ENCODE measurements at regions not wholly inside any gene's neighbourhood (a gene's known extent, or its start where the extent isn't known, plus 50 kb on each side); places are given as distances from the start of the nearest gene placed in this dataset.
"Not testable (repeated sequence)": the region's sequence is repeated elsewhere in the genome, so short reads cannot be mapped to it uniquely, and the experiment has no call there.

GRCh38 chr16:14384745-14385144 lies 245.3 kb downstream of the PARN start:
- no peak for DNase-seq (ENCODE audit: low spot score)

- not testable (repeated sequence) for DNase-seq (ENCODE audit: low spot score)
Observed at GRCh38 chr16:14383844-14384243, 246.2 kb downstream of the PARN start.

GRCh38 chr16:14378689-14379467 lies 251.2 kb downstream of the PARN start:
- no peak for DNase-seq (ENCODE audit: low spot score)

GRCh38 chr16:14378131-14378551 lies 251.9 kb downstream of the PARN start:
- DNase-seq (ENCODE audit: low spot score), result peak; percentile 21

- no peak for DNase-seq (ENCODE audit: low spot score)
Observed at GRCh38 chr16:14377326-14377725, 252.7 kb downstream of the PARN start.

GRCh38 chr16:14375132-14375491 lies 254.9 kb downstream of the PARN start:
- no peak for DNase-seq (ENCODE audit: low spot score)

GRCh38 chr16:14374451-14375131 lies 255.5 kb downstream of the PARN start:
- no peak for DNase-seq (ENCODE audit: low spot score)

- DNase-seq (ENCODE audit: low spot score), result no peak
Observed at GRCh38 chr16:14373896-14374295, 256.2 kb downstream of the PARN start.

GRCh38 chr16:14373406-14373805 lies 256.7 kb downstream of the PARN start:
- no peak for DNase-seq (ENCODE audit: low spot score)

GRCh38 chr16:14372471-14372870 lies 257.6 kb downstream of the PARN start:
- DNase-seq (ENCODE audit: low spot score), result no peak

- no peak for DNase-seq (ENCODE audit: low spot score)
Observed at GRCh38 chr16:14371778-14372431, 258.2 kb downstream of the PARN start.

GRCh38 chr16:14370736-14371234 lies 259.3 kb downstream of the PARN start:
- DNase-seq (ENCODE audit: low spot score), result no peak

- no peak for DNase-seq (ENCODE audit: low spot score)
Observed at GRCh38 chr16:14369734-14370598, 260.1 kb downstream of the PARN start.

GRCh38 chr16:14368399-14368798 lies 261.7 kb downstream of the PARN start:
- DNase-seq (ENCODE audit: low spot score), result no peak

- no peak for DNase-seq (ENCODE audit: low spot score)
Observed at GRCh38 chr16:14366974-14367707, 262.9 kb downstream of the PARN start.

GRCh38 chr16:14366447-14366846 lies 263.6 kb downstream of the PARN start:
- no peak for DNase-seq (ENCODE audit: low spot score)

- DNase-seq (ENCODE audit: low spot score), result no peak
Observed at GRCh38 chr16:14365200-14365851, 264.7 kb downstream of the PARN start.

- DNase-seq (ENCODE audit: low spot score), result no peak
Observed at GRCh38 chr16:14364386-14365199, 265.5 kb downstream of the PARN start.

- no peak for DNase-seq (ENCODE audit: low spot score)
Observed at GRCh38 chr16:14364112-14364385, 266.0 kb downstream of the PARN start.

GRCh38 chr16:14362774-14363371 lies 267.2 kb downstream of the PARN start:
- no peak for DNase-seq (ENCODE audit: low spot score)
